Skeletal muscle tissue (tissue), 3 donors: ENCODE measurements at regions not wholly inside any gene's neighbourhood (a gene's known extent, or its start where the extent isn't known, plus 50 kb on each side); places are given as distances from the start of the nearest gene placed in this dataset.

ENCODE experiments used
- H3K27ac ChIP-seq: one replicate; pipeline ENCODE4 v1.7.0; 2013; ENCODE audit warnings: mild to moderate bottlenecking, low read depth, low read length, inconsistent platforms
- H3K27me3 ChIP-seq, 3 donors: one replicate each; pipeline ENCODE4 v1.7.0; 2013; ENCODE audit warnings: low read length in 3 of 3; ENCODE audit not compliant: control insufficient read depth in 3 of 3, insufficient read depth in 3 of 3
- H3K36me3 ChIP-seq, 3 donors: one replicate each; pipeline ENCODE4 v1.7.0; 2013; ENCODE audit warnings: low read length in 3 of 3; ENCODE audit not compliant: control insufficient read depth in 3 of 3, insufficient read depth in 3 of 3
- H3K4me1 ChIP-seq, 3 donors: one replicate each; pipeline ENCODE4 v1.7.0; 2013; ENCODE audit warnings: low read length in 3 of 3, mild to moderate bottlenecking in 3 of 3; ENCODE audit not compliant: control insufficient read depth in 3 of 3, insufficient read depth in 3 of 3
- H3K4me3 ChIP-seq, 3 donors: one replicate each; pipeline ENCODE4 v1.7.0; 2013; ENCODE audit warnings: low read length in 3 of 3
- H3K9ac ChIP-seq, 3 donors: one replicate each; pipeline ENCODE4 v1.7.0; 2013; ENCODE audit warnings: low read length in 3 of 3, mild to moderate bottlenecking in 3 of 3, moderate library complexity in 2 of 3, low read depth in 1 of 3
- H3K9me3 ChIP-seq, 3 donors: one replicate each; pipeline ENCODE4 v1.7.0; 2013; ENCODE audit warnings: low read length in 3 of 3; ENCODE audit not compliant: control insufficient read depth in 3 of 3
- donor health status: Osteomylitis.

DNA sequence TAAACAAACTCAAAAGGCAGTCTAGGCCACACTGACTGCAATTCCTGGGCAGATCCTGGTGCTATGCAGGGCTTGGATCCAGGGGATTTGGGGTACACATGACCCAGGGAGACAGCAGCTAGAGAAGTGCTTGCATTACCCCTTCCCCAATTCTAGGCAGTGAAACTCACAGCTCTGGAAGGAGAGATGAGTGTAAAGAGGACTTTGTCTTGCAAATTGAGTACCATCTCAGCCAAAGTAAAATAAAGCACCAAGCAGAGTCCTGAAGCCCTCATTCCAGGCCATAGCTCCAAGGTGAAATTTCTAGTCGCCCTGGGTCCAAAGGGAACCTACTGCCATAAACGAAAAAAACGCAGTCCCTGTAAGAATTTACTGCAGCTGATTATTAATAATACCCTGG lies 644.9 kb upstream of the FLRT2 start:
- Histone ChIP-seq H3K27me3 (no peaks in the 10 kb centered on the region), H3K4me1 (no peaks in the 10 kb centered on the region), H3K9me3 (peaks cover 3 to 7% (median 4%) of the 10 kb centered on the region in 3 donors), H3K36me3 (no peaks in the 10 kb centered on the region), H3K9ac (no peak overlapping the region), H3K27ac (no peak overlapping the region), H3K4me3 (no peak overlapping the region)

DNA sequence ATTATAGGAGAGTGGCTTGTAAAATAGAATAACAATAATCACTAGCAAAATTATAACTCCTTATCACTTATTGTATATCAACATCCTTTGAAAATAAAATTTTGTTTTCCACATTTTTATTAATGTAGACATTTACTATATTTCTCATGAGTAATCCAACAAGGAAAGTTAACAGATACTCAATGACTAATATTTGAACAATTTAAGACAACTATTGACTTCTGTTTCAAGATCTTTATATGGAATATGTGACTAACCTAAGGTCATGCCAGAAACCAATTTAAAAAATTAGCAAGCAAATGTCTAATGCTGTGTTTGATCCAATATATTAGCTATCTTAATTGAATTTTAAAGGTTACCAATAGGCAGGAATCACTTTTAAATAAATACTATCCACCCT lies 638.5 kb upstream of the FLRT2 start:
- Histone ChIP-seq H3K9ac (no peak overlapping the region), H3K27me3 (no peaks in the 10 kb centered on the region), H3K9me3 (peaks cover under 1 to 4% (median 3%) of the 10 kb centered on the region in 3 donors), H3K36me3 (no peaks in the 10 kb centered on the region), H3K27ac (no peak overlapping the region), H3K4me3 (no peak overlapping the region), H3K4me1 (no peaks in the 10 kb centered on the region)

DNA sequence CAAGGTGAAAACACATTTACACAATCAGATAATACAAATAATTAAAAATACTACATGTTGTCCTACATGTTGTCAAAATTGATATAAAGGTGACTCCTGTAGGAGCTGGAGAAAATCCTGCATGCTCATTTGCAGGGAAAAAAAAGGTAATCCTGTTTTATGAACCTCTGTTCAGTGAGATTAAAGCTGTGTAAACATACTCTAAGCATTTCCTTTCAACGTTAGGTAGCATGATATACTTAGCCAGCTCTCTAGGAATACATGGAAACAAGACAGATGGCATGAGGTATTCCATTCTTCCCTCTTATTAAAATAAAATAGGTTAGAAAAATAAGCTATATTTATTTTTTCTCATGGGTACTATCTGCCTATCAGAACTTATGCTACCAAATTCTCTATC lies 635.7 kb upstream of the FLRT2 start:
- Histone ChIP-seq H3K36me3 (no peaks in the 10 kb centered on the region), H3K9me3 (no peaks in the 10 kb centered on the region), H3K9ac (no peak overlapping the region), H3K4me3 (no peak overlapping the region), H3K4me1 (no peaks in the 10 kb centered on the region), H3K27ac (no peak overlapping the region), H3K27me3 (no peaks in the 10 kb centered on the region)

DNA sequence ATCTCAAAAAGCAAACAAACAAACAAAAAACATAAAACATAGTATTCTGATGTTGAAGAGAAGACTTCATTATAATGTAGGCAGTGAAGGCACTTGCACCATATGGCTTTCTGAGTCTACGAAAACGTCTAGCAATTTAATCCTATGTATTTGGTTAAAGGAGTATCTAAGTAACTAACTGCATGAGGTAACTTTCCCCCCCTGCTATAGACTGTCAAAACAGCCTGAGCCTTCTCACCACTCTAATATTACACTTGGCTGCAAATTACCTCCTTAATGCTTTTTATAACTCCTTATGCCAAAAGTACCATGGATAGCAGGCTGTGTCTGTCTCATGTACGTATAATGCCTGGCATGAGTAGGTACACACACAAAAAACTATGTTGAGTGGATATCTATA lies 607.6 kb upstream of the FLRT2 start:
- Histone ChIP-seq H3K4me1 (no peaks in the 10 kb centered on the region), H3K27ac (no peak overlapping the region), H3K36me3 (no peaks in the 10 kb centered on the region), H3K9ac (no peak overlapping the region), H3K27me3 (no peaks in the 10 kb centered on the region), H3K9me3 (no peaks in the 10 kb centered on the region), H3K4me3 (no peak overlapping the region)

DNA sequence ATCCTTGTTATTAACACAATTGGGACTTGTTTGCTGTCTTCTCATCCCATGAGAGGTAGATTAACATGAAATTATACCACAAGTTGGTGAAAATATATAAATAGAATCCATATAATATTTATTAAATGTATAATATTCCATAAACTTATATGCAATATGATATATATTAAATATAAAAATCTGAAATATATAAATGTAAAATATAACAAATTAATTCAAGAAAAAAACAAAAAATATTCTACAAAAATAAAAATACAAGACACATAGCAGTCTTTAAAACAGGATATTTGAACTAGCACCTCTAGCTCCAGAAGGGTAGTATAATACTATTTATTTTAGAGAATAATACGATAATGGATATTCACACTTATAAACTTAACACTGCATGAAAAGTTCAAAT lies 603.3 kb upstream of the FLRT2 start:
- Histone ChIP-seq H3K4me3 (no peak overlapping the region), H3K4me1 (no peaks in the 10 kb centered on the region), H3K9ac (no peak overlapping the region), H3K27me3 (no peaks in the 10 kb centered on the region), H3K36me3 (no peaks in the 10 kb centered on the region), H3K27ac (no peak overlapping the region), H3K9me3 (no peaks in the 10 kb centered on the region)

DNA sequence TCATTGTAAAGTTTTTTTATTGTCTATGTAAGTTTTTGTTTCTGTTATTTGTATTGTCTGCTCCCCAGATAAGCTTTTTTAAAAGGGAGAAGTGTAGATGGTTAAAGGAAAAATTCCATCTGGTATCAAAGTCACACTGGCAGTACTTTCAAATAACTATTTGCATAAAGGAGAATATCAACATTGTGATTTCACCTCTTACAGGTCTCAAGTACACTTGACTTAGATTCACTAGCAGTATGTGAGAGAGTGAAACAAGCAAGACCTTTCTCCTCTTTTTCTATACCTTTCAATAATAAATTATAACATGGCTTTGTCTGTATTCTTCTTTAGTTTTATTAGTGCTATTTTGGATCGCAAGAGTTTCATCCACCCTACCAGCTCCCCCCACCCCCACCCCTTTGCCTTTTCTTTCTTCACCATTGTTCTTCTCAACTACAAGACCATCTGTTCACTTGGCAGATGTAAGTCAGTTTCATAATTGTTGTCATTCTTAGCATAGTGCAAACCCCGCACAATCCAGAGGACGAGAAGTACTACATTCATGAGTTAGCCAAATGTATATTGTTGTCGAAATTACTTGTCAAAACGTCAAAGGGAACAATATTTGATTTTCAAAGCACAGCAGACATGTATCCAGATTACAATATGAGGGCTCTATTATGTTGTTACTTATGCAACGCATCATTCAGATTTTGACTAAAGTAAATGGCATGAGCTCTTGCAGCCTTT lies 602.7 kb upstream of the FLRT2 start:
- Histone ChIP-seq H3K27me3 (no peaks in the 10 kb centered on the region), H3K9ac (no peak overlapping the region)

DNA sequence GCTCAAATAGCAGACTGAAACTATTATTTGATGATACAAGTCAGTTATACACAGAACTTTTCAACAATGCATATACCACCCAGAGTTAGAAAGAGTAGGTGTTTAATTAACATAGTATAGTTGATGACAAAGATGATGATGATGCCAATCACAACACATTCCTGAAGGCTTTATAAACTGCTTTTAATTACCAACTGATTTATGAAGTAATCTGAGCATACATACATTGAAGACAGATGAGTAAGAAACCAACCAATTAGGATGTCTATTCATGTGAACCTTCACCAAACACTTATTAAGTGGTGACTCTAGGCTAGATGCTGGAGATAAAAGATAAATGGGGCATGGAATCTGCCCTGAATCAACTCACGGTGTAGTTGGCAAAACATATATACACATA lies 600.9 kb upstream of the FLRT2 start:
- H3K9ac ChIP-seq, result no peak overlapping the region
- no peaks in the 10 kb centered on the region for H3K9me3 ChIP-seq
- no peak overlapping the region for H3K4me3 ChIP-seq
- no peaks in the 10 kb centered on the region for H3K4me1 ChIP-seq
- no peak overlapping the region for H3K27ac ChIP-seq
- H3K27me3 ChIP-seq, result no peaks in the 10 kb centered on the region
- H3K36me3 ChIP-seq, result no peaks in the 10 kb centered on the region

More for the DNA sequence above, 602.7 kb upstream of the FLRT2 start:
- Histone ChIP-seq H3K36me3 (no peaks in the 10 kb centered on the region), H3K9me3 (no peaks in the 10 kb centered on the region), H3K4me3 (no peak overlapping the region), H3K4me1 (no peaks in the 10 kb centered on the region), H3K27ac (no peak overlapping the region)

- no peaks in the 10 kb centered on the region for H3K9me3 ChIP-seq
- no peaks in the 10 kb centered on the region for H3K27me3 ChIP-seq
- H3K4me1 ChIP-seq, result no peaks in the 10 kb centered on the region
- no peaks in the 10 kb centered on the region for H3K36me3 ChIP-seq
- H3K9ac ChIP-seq, result no peak overlapping the region
- no peak overlapping the region for H3K27ac ChIP-seq
- H3K4me3 ChIP-seq, result no peak overlapping the region
Measured at GRCh38 chr14:84929834-84930233, 600.1 kb upstream of the FLRT2 start.

DNA sequence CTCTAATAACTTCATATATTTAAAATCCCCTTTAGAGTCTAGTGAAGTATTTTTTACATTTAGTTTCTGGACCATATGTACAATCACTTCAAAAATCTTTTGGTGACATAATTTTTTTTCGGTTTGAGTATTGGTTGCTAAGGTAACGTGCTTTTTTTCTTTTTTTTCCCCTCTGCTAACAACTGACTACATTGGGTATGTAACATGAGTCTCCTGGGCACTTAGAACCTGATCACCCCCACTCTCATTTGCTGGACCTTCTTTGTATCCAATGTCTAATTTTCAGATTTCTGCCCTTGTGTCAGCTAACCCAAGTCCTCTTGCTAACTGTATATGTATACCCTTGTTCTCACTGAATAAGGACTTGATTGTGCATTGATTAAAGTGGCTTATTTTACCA lies 592.9 kb upstream of the FLRT2 start:
- H3K9ac ChIP-seq, result no peak overlapping the region
- no peak overlapping the region for H3K4me3 ChIP-seq
- no peaks in the 10 kb centered on the region for H3K9me3 ChIP-seq
- no peaks in the 10 kb centered on the region for H3K27me3 ChIP-seq
- no peaks in the 10 kb centered on the region for H3K4me1 ChIP-seq
- no peaks in the 10 kb centered on the region for H3K36me3 ChIP-seq
- H3K27ac ChIP-seq, result no peak overlapping the region

DNA sequence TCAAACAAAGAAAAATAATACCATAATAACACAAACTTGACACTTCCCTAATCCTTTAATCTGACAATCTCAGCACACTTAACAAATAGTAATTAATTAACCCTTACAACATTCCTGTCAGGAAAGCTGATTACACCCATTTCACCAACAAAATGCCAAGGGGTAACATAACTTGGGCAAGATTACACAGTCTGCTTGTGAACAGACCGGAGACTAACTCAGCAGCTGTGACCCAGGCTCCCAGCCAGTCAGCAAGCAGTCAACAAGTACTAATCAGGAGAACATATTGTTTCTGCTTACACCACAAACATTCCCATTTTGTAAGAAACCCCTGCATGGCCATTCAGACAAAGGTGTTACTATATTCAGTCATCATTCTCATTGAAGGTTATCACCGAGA lies 592.5 kb upstream of the FLRT2 start:
- no peaks in the 10 kb centered on the region for H3K4me1 ChIP-seq
- H3K9me3 ChIP-seq, result no peaks in the 10 kb centered on the region
- no peak overlapping the region for H3K9ac ChIP-seq
- H3K27ac ChIP-seq, result no peak overlapping the region
- H3K27me3 ChIP-seq, result no peaks in the 10 kb centered on the region
- no peak overlapping the region for H3K4me3 ChIP-seq
- no peaks in the 10 kb centered on the region for H3K36me3 ChIP-seq
